Gastroesophageal sphincter (tissue), 3 donors: ENCODE measurements at regions not wholly inside any gene's neighbourhood (a gene's known extent, or its start where the extent isn't known, plus 50 kb on each side); places are given as distances from the start of the nearest gene placed in this dataset.

ENCODE experiments used
- CTCF ChIP-seq, 4 experiments: fragments of 200-600 bp in 2 of 4; fragments of 450-650 bp in 2 of 4; sonication (generic) in 1 of 4; IDR thresholded peaks; one replicate each; pipeline ENCODE4 v1.5.1; 2017 to 2019; ENCODE audit warnings: antibody characterized with exemption in 4 of 4, mild to moderate bottlenecking in 2 of 4, moderate library complexity in 2 of 4
- EP300 ChIP-seq: sonication (generic); formaldehyde crosslinking; IDR thresholded peaks from one replicate; pipeline ENCODE4 v1.6.1; 2017; ENCODE audit warnings: antibody characterized with exemption, mild to moderate bottlenecking
- POLR2A ChIP-seq, 2 donors: fragments of 450-650 bp; IDR thresholded peaks; one replicate each; pipeline ENCODE4 v1.6.1; 2017; ENCODE audit warnings: antibody characterized with exemption in 2 of 2, mild to moderate bottlenecking in 2 of 2, moderate library complexity in 1 of 2

GRCh38 chr12:87846045-87846444, 183.2 kb downstream of the C12orf50 start:
- TF ChIP-seq POLR2A (IDR thresholded peaks at IDR 0.05) (no peak), CTCF (IDR thresholded peaks at IDR 0.05) (no peak), EP300 (no peak)
